ENCODE measurements at regions not wholly inside any gene's neighbourhood (a gene's known extent, or its start where the extent isn't known, plus 50 kb on each side); places are given as distances from the start of the nearest gene placed in this dataset.

- Histone ChIP-seq H3K36me3 (ENCODE audit: insufficient read depth, low read length) (no peaks in the 10 kb centered on the region), H3K79me2 (ENCODE audit: insufficient read depth, low read length) (no peaks in the 10 kb centered on the region), H3K27me3 (ENCODE audit: insufficient read depth, low read length) (no peaks in the 10 kb centered on the region), H3K4me1 (ENCODE audit: insufficient read depth, low read length, severe bottlenecking) (no peaks in the 10 kb centered on the region), H2AFZ (ENCODE audit: low read length) (no peak overlapping the region), H3K4me2 (ENCODE audit: low read length) (no peak overlapping the region), H3K9me3 (ENCODE audit: low read length) (no peaks in the 10 kb centered on the region), H3K27ac (ENCODE audit: low read depth, low read length, poor library complexity, severe bottlenecking) (no peak overlapping the region), H3K9me2 (ENCODE audit: low read depth, low read length) (no peaks in the 10 kb centered on the region), H3K9ac (ENCODE audit: low read length) (no peak overlapping the region), H4K20me1 (ENCODE audit: insufficient read depth, low read length) (no peaks in the 10 kb centered on the region), H3F3A (ENCODE audit: insufficient read depth, low read length) (no peaks in the 10 kb centered on the region), H3K4me3 (ENCODE audit: low read depth, low read length, poor library complexity, severe bottlenecking) (no peak overlapping the region)
- no peak for TF ChIP-seq EZH2 (IDR thresholded peaks at IDR 0.05; ENCODE audit: borderline replicate concordance, low read length)
Measured at GRCh38 chr1:118788463-118788862, 199.7 kb downstream of the TBX15 start.

GRCh38 chr1:118786454-118787155 lies 201.5 kb downstream of the TBX15 start:
- Histone ChIP-seq H3K27me3 (ENCODE audit: insufficient read depth, low read length) (no peaks in the 10 kb centered on the region), H3K4me3 (ENCODE audit: low read depth, low read length, poor library complexity, severe bottlenecking) (no peak overlapping the region), H3K4me1 (ENCODE audit: insufficient read depth, low read length, severe bottlenecking) (no peaks in the 10 kb centered on the region), H3K79me2 (ENCODE audit: insufficient read depth, low read length) (no peaks in the 10 kb centered on the region), H3K9me3 (ENCODE audit: low read length) (no peaks in the 10 kb centered on the region), H4K20me1 (ENCODE audit: insufficient read depth, low read length) (no peaks in the 10 kb centered on the region), H3K9ac (ENCODE audit: low read length) (no peak overlapping the region), H3K9me2 (ENCODE audit: low read depth, low read length) (no peaks in the 10 kb centered on the region), H3F3A (ENCODE audit: insufficient read depth, low read length) (no peaks in the 10 kb centered on the region), H3K27ac (ENCODE audit: low read depth, low read length, poor library complexity, severe bottlenecking) (no peak overlapping the region), H3K4me2 (ENCODE audit: low read length) (no peak overlapping the region), H3K36me3 (ENCODE audit: insufficient read depth, low read length) (no peaks in the 10 kb centered on the region), H2AFZ (ENCODE audit: low read length) (no peak overlapping the region)
- TF ChIP-seq CTCF (IDR thresholded peaks at IDR 0.05; ENCODE audit: low read length), result no peak
- TF ChIP-seq EZH2 (IDR thresholded peaks at IDR 0.05; ENCODE audit: borderline replicate concordance, low read length), result no peak

DNA sequence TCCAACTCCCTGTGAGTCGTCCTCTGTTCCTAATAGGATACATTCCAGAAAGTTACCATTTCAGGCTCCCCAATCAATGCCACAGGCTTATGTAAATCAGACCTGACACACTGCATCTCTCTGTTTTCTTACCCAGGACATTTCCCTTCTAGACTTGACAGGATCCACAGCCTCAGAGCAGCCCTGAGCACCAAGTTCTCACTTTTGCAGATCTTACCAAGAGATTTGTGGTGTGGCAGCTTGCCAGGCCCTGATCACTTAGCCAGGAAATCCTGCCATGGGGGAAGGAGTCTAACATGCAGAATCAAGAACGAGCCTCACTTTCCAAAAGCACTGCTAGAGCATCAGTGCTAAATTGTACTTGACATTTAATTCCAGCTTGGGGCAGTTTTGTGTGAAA lies 202.9 kb downstream of the TBX15 start:
- Histone ChIP-seq H3K36me3 (ENCODE audit: insufficient read depth, low read length) (no peaks in the 10 kb centered on the region), H3F3A (ENCODE audit: insufficient read depth, low read length) (no peaks in the 10 kb centered on the region), H2AFZ (ENCODE audit: low read length) (no peak overlapping the region), H3K79me2 (ENCODE audit: insufficient read depth, low read length) (no peaks in the 10 kb centered on the region), H3K27me3 (ENCODE audit: insufficient read depth, low read length) (no peaks in the 10 kb centered on the region), H3K9ac (ENCODE audit: low read length) (no peak overlapping the region), H3K4me2 (ENCODE audit: low read length) (no peak overlapping the region), H3K27ac (ENCODE audit: low read depth, low read length, poor library complexity, severe bottlenecking) (no peak overlapping the region), H3K9me3 (ENCODE audit: low read length) (no peaks in the 10 kb centered on the region), H3K9me2 (ENCODE audit: low read depth, low read length) (no peaks in the 10 kb centered on the region), H3K4me3 (ENCODE audit: low read depth, low read length, poor library complexity, severe bottlenecking) (no peak overlapping the region), H4K20me1 (ENCODE audit: insufficient read depth, low read length) (no peaks in the 10 kb centered on the region), H3K4me1 (ENCODE audit: insufficient read depth, low read length, severe bottlenecking) (no peaks in the 10 kb centered on the region)
- TF ChIP-seq CTCF (IDR thresholded peaks at IDR 0.05; ENCODE audit: low read length), result no peak
- TF ChIP-seq EZH2 (IDR thresholded peaks at IDR 0.05; ENCODE audit: borderline replicate concordance, low read length), result no peak
